ENCODE measurements at regions not wholly inside any gene's neighbourhood (a gene's known extent, or its start where the extent isn't known, plus 50 kb on each side); places are given as distances from the start of the nearest gene placed in this dataset.
"Not testable (repeated sequence)": the region's sequence is repeated elsewhere in the genome, so short reads cannot be mapped to it uniquely, and the experiment has no call there.

- not testable (repeated sequence) for H3K4me3 ChIP-seq (ENCODE audit: insufficient read depth in 1 of 2, low read depth in 1 of 2, low read length in 2 of 2); H4K8ac ChIP-seq (ENCODE audit: low read length); H2AK5ac ChIP-seq (ENCODE audit: low read length, severe bottlenecking); H2AFZ ChIP-seq (ENCODE audit: low read depth, low read length); H2BK5ac ChIP-seq (ENCODE audit: low read depth, low read length, poor library complexity, severe bottlenecking); H3K23ac ChIP-seq (ENCODE audit: low read length in 2 of 2); H4K91ac ChIP-seq (ENCODE audit: low read length); DNase-seq; H3K27ac ChIP-seq (ENCODE audit: low read length, poor library complexity, severe bottlenecking); H3K4me1 ChIP-seq (ENCODE audit: control insufficient read depth, insufficient read depth, low read depth, low read length); H3K27me3 ChIP-seq (ENCODE audit: control insufficient read depth in 1 of 2, insufficient read depth in 1 of 2, low read length in 2 of 2); H3K14ac ChIP-seq (ENCODE audit: low read length in 2 of 2); H3K36me3 ChIP-seq (ENCODE audit: control insufficient read depth in 1 of 2, insufficient read depth in 2 of 2, low read depth in 1 of 2, low read length in 2 of 2); H3K9me3 ChIP-seq (ENCODE audit: control insufficient read depth, low read length); H2BK15ac ChIP-seq (ENCODE audit: low read depth, poor library complexity, severe bottlenecking); H3K9ac ChIP-seq (ENCODE audit: low read length); H2BK12ac ChIP-seq (ENCODE audit: low read length in 2 of 2); H2BK120ac ChIP-seq (ENCODE audit: low read depth, low read length); H3K79me1 ChIP-seq (replicated peaks; ENCODE audit: low read length, poor library complexity, severe bottlenecking); H3K4ac ChIP-seq (ENCODE audit: low read depth in 1 of 2, low read length in 2 of 2); H3K18ac ChIP-seq (ENCODE audit: low read depth in 1 of 2, low read length in 2 of 2); H3K4me2 ChIP-seq (ENCODE audit: low read length, poor library complexity, severe bottlenecking)
- WGBS = 45% methylated on average over 4 of the region's 4 CpGs
Observed at GRCh38 chr15:101876031-101876430, 64.0 kb downstream of the OR4F15 start.

- no CpG with 5 or more reads among the region's 3 CpGs for WGBS
- not testable (repeated sequence) for H3K9me3 ChIP-seq (ENCODE audit: control insufficient read depth, low read length); H3K18ac ChIP-seq (ENCODE audit: low read depth in 1 of 2, low read length in 2 of 2); H2BK120ac ChIP-seq (ENCODE audit: low read depth, low read length); H3K4me2 ChIP-seq (ENCODE audit: low read length, poor library complexity, severe bottlenecking); H3K9ac ChIP-seq (ENCODE audit: low read length); H4K8ac ChIP-seq (ENCODE audit: low read length); H3K27me3 ChIP-seq (ENCODE audit: control insufficient read depth in 1 of 2, insufficient read depth in 1 of 2, low read length in 2 of 2); H4K91ac ChIP-seq (ENCODE audit: low read length); H3K4me1 ChIP-seq (ENCODE audit: control insufficient read depth, insufficient read depth, low read depth, low read length); H3K4me3 ChIP-seq (ENCODE audit: insufficient read depth in 1 of 2, low read depth in 1 of 2, low read length in 2 of 2); H3K79me1 ChIP-seq (replicated peaks; ENCODE audit: low read length, poor library complexity, severe bottlenecking); H3K23ac ChIP-seq (ENCODE audit: low read length in 2 of 2); H2BK15ac ChIP-seq (ENCODE audit: low read depth, poor library complexity, severe bottlenecking); H3K4ac ChIP-seq (ENCODE audit: low read depth in 1 of 2, low read length in 2 of 2); H2BK5ac ChIP-seq (ENCODE audit: low read depth, low read length, poor library complexity, severe bottlenecking); H3K36me3 ChIP-seq (ENCODE audit: control insufficient read depth in 1 of 2, insufficient read depth in 2 of 2, low read depth in 1 of 2, low read length in 2 of 2); H2BK12ac ChIP-seq (ENCODE audit: low read length in 2 of 2); H3K27ac ChIP-seq (ENCODE audit: low read length, poor library complexity, severe bottlenecking); H2AK5ac ChIP-seq (ENCODE audit: low read length, severe bottlenecking); H2AFZ ChIP-seq (ENCODE audit: low read depth, low read length); H3K14ac ChIP-seq (ENCODE audit: low read length in 2 of 2)
- peak; percentile 6 for DNase-seq
Observed at GRCh38 chr15:101877649-101878048, 65.6 kb downstream of the OR4F15 start.

GRCh38 chr15:101912349-101913287 is 100.6 kb downstream of the OR4F15 start:
- H3K23ac ChIP-seq (ENCODE audit: low read length in 2 of 2); H3K9me3 ChIP-seq (ENCODE audit: control insufficient read depth, low read length); H2BK5ac ChIP-seq (ENCODE audit: low read depth, low read length, poor library complexity, severe bottlenecking); DNase-seq; H3K4me1 ChIP-seq (ENCODE audit: control insufficient read depth, insufficient read depth, low read depth, low read length); H3K27me3 ChIP-seq (ENCODE audit: control insufficient read depth in 1 of 2, insufficient read depth in 1 of 2, low read length in 2 of 2); H3K4me3 ChIP-seq (ENCODE audit: insufficient read depth in 1 of 2, low read depth in 1 of 2, low read length in 2 of 2); H4K91ac ChIP-seq (ENCODE audit: low read length); H2BK15ac ChIP-seq (ENCODE audit: low read depth, poor library complexity, severe bottlenecking); H3K18ac ChIP-seq (ENCODE audit: low read depth in 1 of 2, low read length in 2 of 2); H3K4me2 ChIP-seq (ENCODE audit: low read length, poor library complexity, severe bottlenecking); H3K9ac ChIP-seq (ENCODE audit: low read length); H2BK12ac ChIP-seq (ENCODE audit: low read length in 2 of 2); H4K8ac ChIP-seq (ENCODE audit: low read length); H3K27ac ChIP-seq (ENCODE audit: low read length, poor library complexity, severe bottlenecking); H2AK5ac ChIP-seq (ENCODE audit: low read length, severe bottlenecking); H3K36me3 ChIP-seq (ENCODE audit: control insufficient read depth in 1 of 2, insufficient read depth in 2 of 2, low read depth in 1 of 2, low read length in 2 of 2); H2BK120ac ChIP-seq (ENCODE audit: low read depth, low read length); H3K14ac ChIP-seq (ENCODE audit: low read length in 2 of 2); H3K4ac ChIP-seq (ENCODE audit: low read depth in 1 of 2, low read length in 2 of 2); H3K79me1 ChIP-seq (replicated peaks; ENCODE audit: low read length, poor library complexity, severe bottlenecking); H2AFZ ChIP-seq (ENCODE audit: low read depth, low read length): not testable (repeated sequence)
- no CpG with 5 or more reads among the region's 5 CpGs for WGBS

- H3K14ac ChIP-seq (ENCODE audit: low read length in 2 of 2); H3K4me2 ChIP-seq (ENCODE audit: low read length, poor library complexity, severe bottlenecking); H4K91ac ChIP-seq (ENCODE audit: low read length); H2AK5ac ChIP-seq (ENCODE audit: low read length, severe bottlenecking); H3K79me1 ChIP-seq (replicated peaks; ENCODE audit: low read length, poor library complexity, severe bottlenecking); H3K9ac ChIP-seq (ENCODE audit: low read length); H2BK15ac ChIP-seq (ENCODE audit: low read depth, poor library complexity, severe bottlenecking); H3K4me1 ChIP-seq (ENCODE audit: control insufficient read depth, insufficient read depth, low read depth, low read length); H3K27ac ChIP-seq (ENCODE audit: low read length, poor library complexity, severe bottlenecking); H3K18ac ChIP-seq (ENCODE audit: low read depth in 1 of 2, low read length in 2 of 2); H3K4ac ChIP-seq (ENCODE audit: low read depth in 1 of 2, low read length in 2 of 2); DNase-seq; H3K23ac ChIP-seq (ENCODE audit: low read length in 2 of 2); H2BK120ac ChIP-seq (ENCODE audit: low read depth, low read length); H2BK12ac ChIP-seq (ENCODE audit: low read length in 2 of 2); H2BK5ac ChIP-seq (ENCODE audit: low read depth, low read length, poor library complexity, severe bottlenecking); H3K4me3 ChIP-seq (ENCODE audit: insufficient read depth in 1 of 2, low read depth in 1 of 2, low read length in 2 of 2); H4K8ac ChIP-seq (ENCODE audit: low read length); H3K27me3 ChIP-seq (ENCODE audit: control insufficient read depth in 1 of 2, insufficient read depth in 1 of 2, low read length in 2 of 2); H2AFZ ChIP-seq (ENCODE audit: low read depth, low read length); H3K36me3 ChIP-seq (ENCODE audit: control insufficient read depth in 1 of 2, insufficient read depth in 2 of 2, low read depth in 1 of 2, low read length in 2 of 2); H3K9me3 ChIP-seq (ENCODE audit: control insufficient read depth, low read length): not testable (repeated sequence)
- WGBS = no CpG with 5 or more reads among the region's 2 CpGs
Observed at GRCh38 chr15:101924554-101924953, 112.6 kb downstream of the OR4F15 start.

Data from mesenchymal stem cell (in vitro differentiated cells and primary cell).